GM12874 (cell line): ENCODE measurements at regions not wholly inside any gene's neighbourhood (a gene's known extent, or its start where the extent isn't known, plus 50 kb on each side); places are given as distances from the start of the nearest gene placed in this dataset.

Experiments
- CTCF ChIP-seq: IDR thresholded peaks from 2 replicates; pipeline ENCODE4 v1.5.1; 2011; ENCODE audit warnings: low read depth, mild to moderate bottlenecking, control low read depth, low read length, moderate library complexity; ENCODE audit not compliant: insufficient read depth

GRCh38 chr16:35447010-35447558 lies 1987.7 kb downstream of the TP53TG3F start:
- TF ChIP-seq CTCF = no peak

GRCh38 chr16:35449663-35450062 lies 1990.3 kb downstream of the TP53TG3F start:
- TF ChIP-seq CTCF = no peak

DNA sequence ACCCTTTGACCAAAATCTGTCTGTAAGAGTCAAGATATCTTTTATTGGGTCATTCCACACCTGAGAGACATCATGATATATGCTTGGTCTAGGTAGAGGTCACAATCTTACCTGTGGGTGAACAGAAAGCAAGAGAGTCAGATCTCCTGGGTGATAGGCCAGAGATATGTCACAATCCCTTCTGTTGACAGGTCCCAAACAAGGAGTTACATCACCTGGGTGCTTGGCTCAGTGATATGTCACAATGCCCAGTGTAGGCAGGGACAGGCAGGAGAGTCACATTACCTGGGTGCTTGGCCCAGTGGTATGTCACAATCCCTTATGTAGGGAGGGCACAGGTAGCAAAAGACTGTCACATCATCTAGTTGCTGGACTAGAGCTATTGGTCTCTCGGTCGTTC lies 1991.2 kb downstream of the TP53TG3F start:
- no peak for TF ChIP-seq CTCF

GRCh38 chr16:35452471-35452870 lies 1993.1 kb downstream of the TP53TG3F start:
- TF ChIP-seq CTCF = no peak

- TF ChIP-seq CTCF = no peak
Observed at GRCh38 chr16:35463358-35463757, 2003.9 kb downstream of the TP53TG3F start.

- no peak for TF ChIP-seq CTCF
Observed at GRCh38 chr16:35480361-35480760, 2020.9 kb downstream of the TP53TG3F start.

GRCh38 chr16:35480988-35481387 lies 2021.6 kb downstream of the TP53TG3F start:
- no peak for TF ChIP-seq CTCF
